Nephron progenitor cell (in vitro differentiated cells): ENCODE measurements at regions not wholly inside any gene's neighbourhood (a gene's known extent, or its start where the extent isn't known, plus 50 kb on each side); places are given as distances from the start of the nearest gene placed in this dataset.

ENCODE experiments used
- DNase-seq: peaks from one replicate; pipeline ENCODE4 v3.0.0; 2021
- H3K27ac Mint-ChIP-seq: 2 replicates; pipeline ENCODE4 v1.8.0; 2021; ENCODE audit warnings: mild to moderate bottlenecking, moderate library complexity, mixed read lengths
- H3K27me3 Mint-ChIP-seq: 2 replicates; pipeline ENCODE4 v1.8.0; 2021; ENCODE audit warnings: mild to moderate bottlenecking, low read depth, mixed read lengths; ENCODE audit not compliant: poor library complexity
- H3K36me3 Mint-ChIP-seq: 2 replicates; pipeline ENCODE4 v1.8.0; 2021; ENCODE audit warnings: low read depth, mixed read lengths
- H3K4me1 Mint-ChIP-seq: 2 replicates; pipeline ENCODE4 v1.8.0; 2021; ENCODE audit warnings: mixed read lengths
- H3K4me3 Mint-ChIP-seq: 2 replicates; pipeline ENCODE4 v1.8.0; 2021; ENCODE audit warnings: mild to moderate bottlenecking, moderate library complexity, mixed read lengths
- H3K9me3 Mint-ChIP-seq: 2 replicates; pipeline ENCODE4 v1.8.0; 2021; ENCODE audit warnings: mild to moderate bottlenecking, moderate library complexity, mixed read lengths
- CTCF ChIP-seq: fragments of 200-600 bp; sonication (generic); IDR thresholded peaks from 2 replicates; pipeline ENCODE4 v1.5.0; 2021; ENCODE audit warnings: antibody characterized with exemption

- peaks cover 5% of the 10 kb centered on the region for H3K4me1 Mint-ChIP-seq
- H3K4me3 Mint-ChIP-seq, result no peak overlapping the region
- TF ChIP-seq CTCF, result no peak
- DNase-seq, result no peak
- peaks cover 14% of the 10 kb centered on the region for H3K27me3 Mint-ChIP-seq
- H3K36me3 Mint-ChIP-seq, result no peaks in the 10 kb centered on the region
- no peak overlapping the region for H3K27ac Mint-ChIP-seq
- no peaks in the 10 kb centered on the region for H3K9me3 Mint-ChIP-seq
These were observed 131.4 kb downstream of the AKAIN1 start for GRCh38 chr18:5065615-5066014.

- no peak for DNase-seq
- peaks cover 14% of the 10 kb centered on the region for H3K27me3 Mint-ChIP-seq
- peaks cover 5% of the 10 kb centered on the region for H3K4me1 Mint-ChIP-seq
- no peak for TF ChIP-seq CTCF
- peak overlapping the region; percentile 14 for H3K27ac Mint-ChIP-seq
- H3K9me3 Mint-ChIP-seq, result no peaks in the 10 kb centered on the region
- H3K4me3 Mint-ChIP-seq, result no peak overlapping the region
- H3K36me3 Mint-ChIP-seq, result no peaks in the 10 kb centered on the region
These were observed 132.2 kb downstream of the AKAIN1 start for GRCh38 chr18:5064841-5065370.

GRCh38 chr18:5061785-5062184 is 135.3 kb downstream of the AKAIN1 start:
- DNase-seq, result no peak
- Mint-ChIP-seq H3K27ac (no peak overlapping the region), H3K27me3 (peaks cover 10% of the 10 kb centered on the region), H3K36me3 (no peaks in the 10 kb centered on the region), H3K9me3 (no peaks in the 10 kb centered on the region), H3K4me3 (no peak overlapping the region), H3K4me1 (peaks cover 20% of the 10 kb centered on the region)
- TF ChIP-seq CTCF, result no peak

- no peak overlapping the region for H3K4me3 Mint-ChIP-seq
- no peaks in the 10 kb centered on the region for H3K9me3 Mint-ChIP-seq
- DNase-seq, result no peak
- H3K36me3 Mint-ChIP-seq, result no peaks in the 10 kb centered on the region
- H3K27me3 Mint-ChIP-seq, result peaks cover 12% of the 10 kb centered on the region
- no peak overlapping the region for H3K27ac Mint-ChIP-seq
- TF ChIP-seq CTCF, result no peak
- H3K4me1 Mint-ChIP-seq, result peaks cover 20% of the 10 kb centered on the region
These were observed 136.5 kb downstream of the AKAIN1 start for GRCh38 chr18:5060543-5060942.

GRCh38 chr18:5059696-5060032 is 137.4 kb downstream of the AKAIN1 start:
- no peak for TF ChIP-seq CTCF
- H3K4me1 Mint-ChIP-seq, result peaks cover 20% of the 10 kb centered on the region
- no peaks in the 10 kb centered on the region for H3K36me3 Mint-ChIP-seq
- DNase-seq, result no peak
- H3K9me3 Mint-ChIP-seq, result no peaks in the 10 kb centered on the region
- no peak overlapping the region for H3K27ac Mint-ChIP-seq
- peaks cover 12% of the 10 kb centered on the region for H3K27me3 Mint-ChIP-seq
- H3K4me3 Mint-ChIP-seq, result no peak overlapping the region
